ENCODE measurements at regions not wholly inside any gene's neighbourhood (a gene's known extent, or its start where the extent isn't known, plus 50 kb on each side); places are given as distances from the start of the nearest gene placed in this dataset.

DNA sequence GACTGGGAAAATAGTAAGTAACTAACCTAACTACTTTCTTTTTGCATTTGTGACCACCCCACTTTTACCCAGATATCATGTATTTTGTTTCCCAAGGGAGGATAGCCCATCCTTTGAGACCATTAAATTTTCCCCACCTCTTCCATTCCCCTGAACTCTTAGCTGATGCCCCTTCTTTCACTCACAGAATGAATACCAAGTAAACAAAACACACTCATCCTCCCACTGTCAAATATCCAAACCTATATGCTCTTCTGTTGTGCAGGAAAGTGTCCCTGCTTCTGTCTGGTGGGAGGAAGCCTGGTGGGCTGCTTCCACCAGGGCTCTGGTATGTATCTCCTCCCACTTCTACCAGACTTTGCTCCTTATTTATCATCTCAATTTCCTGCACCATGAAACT is 64.6 kb upstream of the PARD3B start:
- Histone ChIP-seq H3K4me3 (ENCODE audit: insufficient read length, low read depth) (no peak overlapping the region), H3K36me3 (ENCODE audit: insufficient read depth, insufficient read length, low read length) (no peaks in the 10 kb centered on the region), H3K27me3 (ENCODE audit: insufficient read depth, insufficient read length) (no peaks in the 10 kb centered on the region), H3K9ac (ENCODE audit: insufficient read length, low read depth) (no peak overlapping the region), H3K4me1 (ENCODE audit: insufficient read depth, insufficient read length) (no peaks in the 10 kb centered on the region), H3K9me3 (ENCODE audit: insufficient read depth, low read length) (no peaks in the 10 kb centered on the region)
- no peak for TF ChIP-seq ZNF274 (IDR thresholded peaks at IDR 0.05; ENCODE audit: low read depth, low read length)
- TF ChIP-seq YY1 (IDR thresholded peaks at IDR 0.05; ENCODE audit: insufficient read depth, insufficient read length): no peak
- no peak for TF ChIP-seq SUZ12 (IDR thresholded peaks at IDR 0.05; ENCODE audit: extremely low read depth, insufficient read depth, insufficient read length)
- DNase-seq (ENCODE audit: low read depth, low spot score): no peak

DNA sequence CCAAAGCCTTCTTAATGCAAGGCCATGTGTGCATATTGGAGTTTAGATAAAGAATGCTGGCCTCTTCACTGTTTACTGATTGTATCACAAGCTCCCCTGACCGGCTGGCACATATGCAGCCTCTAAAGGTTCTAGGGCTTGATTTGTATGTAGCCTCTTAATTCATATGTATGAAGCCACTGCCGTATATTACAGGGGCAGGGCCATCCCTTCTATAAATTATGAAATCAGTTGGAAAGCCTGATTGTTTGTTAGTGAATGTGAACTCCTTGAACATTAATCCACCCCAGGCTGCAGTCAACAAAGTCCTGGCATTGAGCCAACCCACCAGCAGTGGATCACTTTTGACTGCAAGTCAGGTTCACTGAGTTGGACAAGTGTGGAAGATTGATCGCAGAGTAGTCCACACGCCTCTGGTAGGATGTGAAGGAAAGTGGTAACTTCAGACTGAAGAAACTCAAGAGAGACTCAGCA is 61.6 kb upstream of the PARD3B start:
- H3K27me3 ChIP-seq (ENCODE audit: insufficient read depth, insufficient read length): no peaks in the 10 kb centered on the region
- H3K4me1 ChIP-seq (ENCODE audit: insufficient read depth, insufficient read length): no peaks in the 10 kb centered on the region
- H3K4me3 ChIP-seq (ENCODE audit: insufficient read length, low read depth): no peak overlapping the region
- no peaks in the 10 kb centered on the region for H3K9me3 ChIP-seq (ENCODE audit: insufficient read depth, low read length)
- no peaks in the 10 kb centered on the region for H3K36me3 ChIP-seq (ENCODE audit: insufficient read depth, insufficient read length, low read length)
- DNase-seq (ENCODE audit: low read depth, low spot score): no peak
- TF ChIP-seq YY1 (IDR thresholded peaks at IDR 0.05; ENCODE audit: insufficient read depth, insufficient read length): no peak
- no peak for TF ChIP-seq ZNF274 (IDR thresholded peaks at IDR 0.05; ENCODE audit: low read depth, low read length)
- TF ChIP-seq SUZ12 (IDR thresholded peaks at IDR 0.05; ENCODE audit: extremely low read depth, insufficient read depth, insufficient read length): no peak
- no peak overlapping the region for H3K9ac ChIP-seq (ENCODE audit: insufficient read length, low read depth)

DNA sequence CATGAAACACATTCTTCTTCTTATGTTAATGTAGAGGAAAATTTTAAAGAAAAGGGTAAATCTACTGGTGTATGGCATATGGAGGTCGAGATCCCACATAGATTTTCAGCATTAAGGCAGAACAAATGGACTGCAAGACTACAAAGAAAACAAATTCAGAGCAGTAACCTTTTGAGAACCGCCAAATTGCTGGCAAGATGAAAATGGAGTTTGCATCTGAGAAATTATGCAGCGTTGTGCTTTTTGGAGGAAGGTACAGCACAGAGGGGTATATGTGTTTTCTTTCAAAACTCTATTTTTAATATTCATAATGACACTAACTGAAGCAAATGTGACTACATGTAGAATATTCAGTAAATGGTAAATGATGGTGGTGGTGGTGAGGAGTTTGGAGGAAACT is 59.0 kb upstream of the PARD3B start:
- no peaks in the 10 kb centered on the region for H3K9me3 ChIP-seq (ENCODE audit: insufficient read depth, low read length)
- TF ChIP-seq SUZ12 (IDR thresholded peaks at IDR 0.05; ENCODE audit: extremely low read depth, insufficient read depth, insufficient read length): no peak
- TF ChIP-seq YY1 (IDR thresholded peaks at IDR 0.05; ENCODE audit: insufficient read depth, insufficient read length): no peak
- TF ChIP-seq ZNF274 (IDR thresholded peaks at IDR 0.05; ENCODE audit: low read depth, low read length): no peak
- no peaks in the 10 kb centered on the region for H3K4me1 ChIP-seq (ENCODE audit: insufficient read depth, insufficient read length)
- DNase-seq (ENCODE audit: low read depth, low spot score): no peak
- H3K27me3 ChIP-seq (ENCODE audit: insufficient read depth, insufficient read length): no peaks in the 10 kb centered on the region
- H3K9ac ChIP-seq (ENCODE audit: insufficient read length, low read depth): no peak overlapping the region
- no peaks in the 10 kb centered on the region for H3K36me3 ChIP-seq (ENCODE audit: insufficient read depth, insufficient read length, low read length)
- H3K4me3 ChIP-seq (ENCODE audit: insufficient read length, low read depth): no peak overlapping the region

DNA sequence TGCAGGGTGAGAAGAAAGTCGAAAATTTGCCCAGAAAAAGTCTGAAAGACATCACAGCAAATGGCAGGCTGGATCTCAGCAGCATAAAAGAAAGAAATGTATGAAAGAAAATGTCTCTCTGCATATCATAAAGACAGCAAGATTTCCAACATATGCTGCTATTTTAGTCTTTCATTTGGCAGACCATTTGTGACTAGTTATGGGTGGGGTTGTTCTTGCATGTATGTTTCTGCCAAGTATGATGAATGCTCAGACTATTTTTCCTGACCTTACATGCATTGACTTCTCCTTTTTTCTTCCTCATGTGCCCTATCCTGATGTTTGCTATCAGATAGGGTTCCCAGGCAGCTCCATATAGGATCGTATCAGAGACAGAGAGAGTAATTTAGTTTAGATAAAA is 58.5 kb upstream of the PARD3B start:
- no peak for DNase-seq (ENCODE audit: low read depth, low spot score)
- Histone ChIP-seq H3K27me3 (ENCODE audit: insufficient read depth, insufficient read length) (no peaks in the 10 kb centered on the region), H3K4me1 (ENCODE audit: insufficient read depth, insufficient read length) (no peaks in the 10 kb centered on the region), H3K36me3 (ENCODE audit: insufficient read depth, insufficient read length, low read length) (no peaks in the 10 kb centered on the region), H3K4me3 (ENCODE audit: insufficient read length, low read depth) (no peak overlapping the region), H3K9me3 (ENCODE audit: insufficient read depth, low read length) (no peaks in the 10 kb centered on the region), H3K9ac (ENCODE audit: insufficient read length, low read depth) (no peak overlapping the region)
- TF ChIP-seq ZNF274 (IDR thresholded peaks at IDR 0.05; ENCODE audit: low read depth, low read length) (no peak), YY1 (IDR thresholded peaks at IDR 0.05; ENCODE audit: insufficient read depth, insufficient read length) (no peak), SUZ12 (IDR thresholded peaks at IDR 0.05; ENCODE audit: extremely low read depth, insufficient read depth, insufficient read length) (no peak)

DNA sequence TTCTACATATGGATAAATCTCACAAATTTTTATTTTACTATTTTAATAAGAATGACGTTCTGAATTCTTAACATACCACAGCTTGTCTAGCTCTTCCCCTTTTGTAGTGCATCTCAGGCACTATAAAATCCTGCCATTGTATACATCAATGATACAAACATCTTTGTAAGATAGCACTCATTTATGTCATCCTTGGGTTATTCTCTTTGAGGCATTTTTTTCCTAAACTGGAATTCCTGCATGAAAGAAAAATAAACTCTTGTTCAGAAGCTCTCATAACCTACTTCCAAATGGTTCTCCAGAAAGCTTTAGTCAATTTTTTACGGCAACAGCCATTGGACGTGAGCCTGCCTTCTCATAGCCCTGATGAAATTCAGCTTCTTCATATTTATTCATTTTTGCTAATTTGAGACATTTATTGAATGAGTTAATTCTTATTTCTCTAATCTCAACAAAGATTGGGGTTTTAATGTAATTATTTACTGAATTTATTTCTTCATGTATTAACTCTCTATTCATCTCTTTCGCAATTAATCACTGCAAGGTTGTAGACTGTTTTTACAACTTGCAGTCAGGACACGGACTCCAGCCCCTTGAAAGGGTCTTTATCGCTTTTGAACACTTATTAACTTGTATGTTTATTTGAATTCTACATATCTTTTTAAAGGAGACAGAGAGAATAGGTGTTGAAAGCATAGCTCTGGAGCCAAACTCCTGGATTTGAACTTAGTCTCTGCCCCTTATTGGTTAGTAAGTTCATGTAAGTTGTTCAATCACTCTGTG is 57.6 kb upstream of the PARD3B start:
- no peaks in the 10 kb centered on the region for H3K4me1 ChIP-seq (ENCODE audit: insufficient read depth, insufficient read length)
- H3K9me3 ChIP-seq (ENCODE audit: insufficient read depth, low read length): no peaks in the 10 kb centered on the region
- no peak overlapping the region for H3K4me3 ChIP-seq (ENCODE audit: insufficient read length, low read depth)
- no peaks in the 10 kb centered on the region for H3K36me3 ChIP-seq (ENCODE audit: insufficient read depth, insufficient read length, low read length)
- H3K9ac ChIP-seq (ENCODE audit: insufficient read length, low read depth): no peak overlapping the region
- DNase-seq (ENCODE audit: low read depth, low spot score): no peak
- no peaks in the 10 kb centered on the region for H3K27me3 ChIP-seq (ENCODE audit: insufficient read depth, insufficient read length)
- TF ChIP-seq SUZ12 (IDR thresholded peaks at IDR 0.05; ENCODE audit: extremely low read depth, insufficient read depth, insufficient read length) (no peak), ZNF274 (IDR thresholded peaks at IDR 0.05; ENCODE audit: low read depth, low read length) (no peak), YY1 (IDR thresholded peaks at IDR 0.05; ENCODE audit: insufficient read depth, insufficient read length) (no peak)

DNA sequence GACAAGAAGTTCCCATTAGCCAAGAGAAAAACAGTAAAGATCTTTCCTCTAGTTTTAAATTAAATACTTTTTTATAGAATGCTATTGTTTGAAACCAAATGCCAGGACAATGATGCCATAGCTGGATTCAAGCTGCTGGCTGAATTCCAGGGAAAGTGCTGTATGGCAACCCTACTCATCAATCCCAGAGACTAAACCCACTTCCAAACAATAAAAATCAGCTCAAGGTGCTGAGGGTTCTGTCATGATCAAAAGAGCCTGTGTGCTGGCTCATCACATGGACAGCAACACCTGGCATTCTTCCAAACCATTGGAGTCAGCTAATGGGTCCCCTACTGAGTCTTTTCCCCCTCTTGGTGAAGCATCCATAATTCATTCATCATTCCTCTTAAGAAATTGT is 53.7 kb upstream of the PARD3B start:
- H3K4me1 ChIP-seq (ENCODE audit: insufficient read depth, insufficient read length): no peaks in the 10 kb centered on the region
- no peaks in the 10 kb centered on the region for H3K27me3 ChIP-seq (ENCODE audit: insufficient read depth, insufficient read length)
- TF ChIP-seq SUZ12 (IDR thresholded peaks at IDR 0.05; ENCODE audit: extremely low read depth, insufficient read depth, insufficient read length): no peak
- TF ChIP-seq ZNF274 (IDR thresholded peaks at IDR 0.05; ENCODE audit: low read depth, low read length): no peak
- no peak for TF ChIP-seq YY1 (IDR thresholded peaks at IDR 0.05; ENCODE audit: insufficient read depth, insufficient read length)
- no peaks in the 10 kb centered on the region for H3K9me3 ChIP-seq (ENCODE audit: insufficient read depth, low read length)
- no peak overlapping the region for H3K4me3 ChIP-seq (ENCODE audit: insufficient read length, low read depth)
- no peak overlapping the region for H3K9ac ChIP-seq (ENCODE audit: insufficient read length, low read depth)
- DNase-seq (ENCODE audit: low read depth, low spot score): no peak
- no peaks in the 10 kb centered on the region for H3K36me3 ChIP-seq (ENCODE audit: insufficient read depth, insufficient read length, low read length)

DNA sequence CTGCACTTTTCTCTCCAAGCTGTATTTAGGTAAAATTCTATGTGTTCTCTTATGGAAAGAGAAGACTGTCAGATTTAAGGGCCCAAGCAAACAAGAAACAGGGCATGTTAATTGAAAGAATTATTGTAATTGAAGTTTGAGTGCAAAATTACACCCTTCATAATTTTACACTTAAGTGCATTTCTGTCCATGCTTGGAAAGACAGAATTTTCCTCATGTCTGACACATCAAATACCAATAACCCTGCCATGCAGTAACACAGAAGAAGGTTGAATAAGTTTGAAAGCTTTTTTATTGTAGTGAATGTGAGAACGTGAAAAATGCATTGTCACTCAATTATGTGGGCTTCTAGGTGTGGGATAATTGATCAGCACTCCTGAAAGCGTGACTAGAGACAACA is 52.9 kb upstream of the PARD3B start:
- Histone ChIP-seq H3K9ac (ENCODE audit: insufficient read length, low read depth) (no peak overlapping the region), H3K4me3 (ENCODE audit: insufficient read length, low read depth) (no peak overlapping the region), H3K36me3 (ENCODE audit: insufficient read depth, insufficient read length, low read length) (no peaks in the 10 kb centered on the region), H3K9me3 (ENCODE audit: insufficient read depth, low read length) (no peaks in the 10 kb centered on the region), H3K4me1 (ENCODE audit: insufficient read depth, insufficient read length) (no peaks in the 10 kb centered on the region), H3K27me3 (ENCODE audit: insufficient read depth, insufficient read length) (no peaks in the 10 kb centered on the region)
- no peak for TF ChIP-seq ZNF274 (IDR thresholded peaks at IDR 0.05; ENCODE audit: low read depth, low read length)
- TF ChIP-seq SUZ12 (IDR thresholded peaks at IDR 0.05; ENCODE audit: extremely low read depth, insufficient read depth, insufficient read length): no peak
- no peak for TF ChIP-seq YY1 (IDR thresholded peaks at IDR 0.05; ENCODE audit: insufficient read depth, insufficient read length)
- no peak for DNase-seq (ENCODE audit: low read depth, low spot score)

Measured in NT2/D1 (cell line).